CD4-positive, alpha-beta T cell (primary cell): ENCODE measurements at regions not wholly inside any gene's neighbourhood (a gene's known extent, or its start where the extent isn't known, plus 50 kb on each side); places are given as distances from the start of the nearest gene placed in this dataset.

Experiments used
- ATAC-seq: fragments of 200-7000 bp; cut with Tn5 transposase; one replicate; pipeline ENCODE4 v1.10.0; 2022; ENCODE audit warnings: mild to moderate bottlenecking; ENCODE audit not compliant: poor library complexity
- CTCF ChIA-PET: fragments of 350-600 bp; sonication (Branson Sonifier 250); formaldehyde crosslinking; loops from one replicate; lab custom pipeline; 2021; ENCODE audit warnings: antibody characterized with exemption, inconsistent platforms; lab: Charles Lee
- POLR2A ChIA-PET: fragments of 350-600 bp; sonication (Branson Sonifier 250); formaldehyde crosslinking; loops from one replicate; lab custom pipeline; 2021; ENCODE audit warnings: antibody characterized with exemption, inconsistent platforms; lab: Charles Lee
- DNase-seq, 14 experiments: peaks; one replicate each; pipeline ENCODE4 v3.0.0-alpha.2; 2013 to 2020; ENCODE audit warnings: mixed read lengths in 2 of 14
- H3K27ac ChIP-seq, 2 donors: one replicate each; pipeline versions ENCODE4 v1.5.1 to v1.7.0; 2013; ENCODE audit warnings: low read length in 2 of 2, low read depth in 1 of 2, mild to moderate bottlenecking in 1 of 2
- H3K27me3 ChIP-seq, 2 experiments: 1 replicate in 1 of 2; 2 replicates in 1 of 2; pipeline versions ENCODE4 v1.6.1 to v1.7.0; 2013; ENCODE audit warnings: low read length in 2 of 2, control low read depth in 1 of 2, mild to moderate bottlenecking in 1 of 2, moderate library complexity in 1 of 2; ENCODE audit not compliant: insufficient read depth in 2 of 2, control insufficient read depth in 1 of 2
- H3K36me3 ChIP-seq: one replicate; pipeline ENCODE4 v1.6.1; 2013; ENCODE audit warnings: low read length, control low read depth; ENCODE audit not compliant: insufficient read depth
- H3K4me1 ChIP-seq: one replicate; pipeline ENCODE4 v1.6.1; 2013; ENCODE audit warnings: low read length, control low read depth; ENCODE audit not compliant: insufficient read depth
- H3K4me3 ChIP-seq: one replicate; pipeline ENCODE4 v1.5.1; 2013; ENCODE audit warnings: mild to moderate bottlenecking, low read length, moderate library complexity
- H3K9me3 ChIP-seq, 2 experiments: 1 replicate in 1 of 2; 2 replicates in 1 of 2; pipeline versions ENCODE4 v1.6.1 to v1.7.0; 2013; ENCODE audit warnings: low read length in 2 of 2, mild to moderate bottlenecking in 2 of 2, control low read depth in 1 of 2, moderate library complexity in 1 of 2; ENCODE audit not compliant: control insufficient read depth in 1 of 2, insufficient read depth in 1 of 2
- H3K27ac Mint-ChIP-seq: one replicate; pipeline ENCODE4 v1.8.0; 2020; ENCODE audit warnings: mixed read lengths
- H3K27me3 Mint-ChIP-seq: one replicate; pipeline ENCODE4 v1.8.0; 2021; ENCODE audit warnings: mixed read lengths
- H3K36me3 Mint-ChIP-seq: one replicate; pipeline ENCODE4 v1.8.0; 2021; ENCODE audit warnings: low read depth, mixed read lengths
- H3K4me1 Mint-ChIP-seq: one replicate; pipeline ENCODE4 v1.8.0; 2021; ENCODE audit warnings: low read depth, mixed read lengths
- H3K4me3 Mint-ChIP-seq: one replicate; pipeline ENCODE4 v1.8.0; 2020; ENCODE audit warnings: mild to moderate bottlenecking, mixed read lengths
- H3K9me3 Mint-ChIP-seq: one replicate; pipeline ENCODE4 v1.8.0; 2020; ENCODE audit warnings: mixed read lengths
- CTCF ChIP-seq: fragments of 200-600 bp; IDR thresholded peaks from one replicate; pipeline ENCODE4 v1.8.0; 2022; ENCODE audit warnings: antibody characterized with exemption, mild to moderate bottlenecking
- intact Hi-C, 2 experiments: fragments of 100-400 bp; cut with DNase I in 1 of 2; cut with micrococcal nuclease in 1 of 2; formaldehyde crosslinking; loops; one replicate each; pipeline versions ENCODE4 v1.15.1 to v1.9.0; 2023 to 2025; cut with DNase I, micrococcal nuclease

GRCh38 chr2:19807346-19807745 is 94.4 kb downstream of the TTC32 start:
- Histone ChIP-seq H3K27me3 (no peaks in the 10 kb centered on the region), H3K36me3 (no peaks in the 10 kb centered on the region), H3K27ac (no peak overlapping the region), H3K4me3 (no peak overlapping the region), H3K9me3 (no peaks in the 10 kb centered on the region), H3K4me1 (no peaks in the 10 kb centered on the region)
- Mint-ChIP-seq H3K4me3 (no peak overlapping the region), H3K4me1 (no peaks in the 10 kb centered on the region), H3K36me3 (no peaks in the 10 kb centered on the region), H3K27me3 (no peaks in the 10 kb centered on the region), H3K9me3 (no peaks in the 10 kb centered on the region), H3K27ac (no peak overlapping the region)
- intact Hi-C loops, result no loop called here
- ATAC-seq (no peak), DNase-seq (no peak)
- TF ChIP-seq CTCF, result no peak
- CTCF ChIA-PET, result no interaction called here
- POLR2A ChIA-PET, result no interaction called here

- no peaks in the 10 kb centered on the region for H3K9me3 ChIP-seq
- H3K36me3 Mint-ChIP-seq, result no peaks in the 10 kb centered on the region
- no peak for TF ChIP-seq CTCF
- H3K36me3 ChIP-seq, result no peaks in the 10 kb centered on the region
- DNase-seq (no peak), ATAC-seq (no peak)
- no peak overlapping the region for H3K27ac ChIP-seq
- POLR2A ChIA-PET, result no interaction called here
- no peaks in the 10 kb centered on the region for H3K4me1 Mint-ChIP-seq
- no peaks in the 10 kb centered on the region for H3K27me3 ChIP-seq
- intact Hi-C loops, result no loop called here
- no peak overlapping the region for H3K4me3 ChIP-seq
- CTCF ChIA-PET, result no interaction called here
- H3K9me3 Mint-ChIP-seq, result no peaks in the 10 kb centered on the region
- no peak overlapping the region for H3K27ac Mint-ChIP-seq
- no peak overlapping the region for H3K4me3 Mint-ChIP-seq
- H3K4me1 ChIP-seq, result no peaks in the 10 kb centered on the region
- H3K27me3 Mint-ChIP-seq, result no peaks in the 10 kb centered on the region
These were observed 95.2 kb downstream of the TTC32 start for GRCh38 chr2:19806591-19806990.

- ATAC-seq, result no peak
- Mint-ChIP-seq H3K4me3 (no peak overlapping the region), H3K4me1 (no peaks in the 10 kb centered on the region), H3K27me3 (no peaks in the 10 kb centered on the region), H3K27ac (no peak overlapping the region), H3K36me3 (no peaks in the 10 kb centered on the region), H3K9me3 (no peaks in the 10 kb centered on the region)
- no peaks in the 10 kb centered on the region for H3K27me3 ChIP-seq
- ChIA-PET CTCF (no interaction called here), POLR2A (no interaction called here)
- H3K4me1 ChIP-seq, result no peaks in the 10 kb centered on the region
- no peak for DNase-seq
- no peaks in the 10 kb centered on the region for H3K36me3 ChIP-seq
- H3K27ac ChIP-seq, result no peak overlapping the region
- TF ChIP-seq CTCF, result no peak
- no peak overlapping the region for H3K4me3 ChIP-seq
- intact Hi-C loops, result no loop called here
- no peaks in the 10 kb centered on the region for H3K9me3 ChIP-seq
These were observed 95.7 kb downstream of the TTC32 start for GRCh38 chr2:19806131-19806530.
